ENCODE measurements at regions not wholly inside any gene's neighbourhood (a gene's known extent, or its start where the extent isn't known, plus 50 kb on each side); places are given as distances from the start of the nearest gene placed in this dataset.

DNA sequence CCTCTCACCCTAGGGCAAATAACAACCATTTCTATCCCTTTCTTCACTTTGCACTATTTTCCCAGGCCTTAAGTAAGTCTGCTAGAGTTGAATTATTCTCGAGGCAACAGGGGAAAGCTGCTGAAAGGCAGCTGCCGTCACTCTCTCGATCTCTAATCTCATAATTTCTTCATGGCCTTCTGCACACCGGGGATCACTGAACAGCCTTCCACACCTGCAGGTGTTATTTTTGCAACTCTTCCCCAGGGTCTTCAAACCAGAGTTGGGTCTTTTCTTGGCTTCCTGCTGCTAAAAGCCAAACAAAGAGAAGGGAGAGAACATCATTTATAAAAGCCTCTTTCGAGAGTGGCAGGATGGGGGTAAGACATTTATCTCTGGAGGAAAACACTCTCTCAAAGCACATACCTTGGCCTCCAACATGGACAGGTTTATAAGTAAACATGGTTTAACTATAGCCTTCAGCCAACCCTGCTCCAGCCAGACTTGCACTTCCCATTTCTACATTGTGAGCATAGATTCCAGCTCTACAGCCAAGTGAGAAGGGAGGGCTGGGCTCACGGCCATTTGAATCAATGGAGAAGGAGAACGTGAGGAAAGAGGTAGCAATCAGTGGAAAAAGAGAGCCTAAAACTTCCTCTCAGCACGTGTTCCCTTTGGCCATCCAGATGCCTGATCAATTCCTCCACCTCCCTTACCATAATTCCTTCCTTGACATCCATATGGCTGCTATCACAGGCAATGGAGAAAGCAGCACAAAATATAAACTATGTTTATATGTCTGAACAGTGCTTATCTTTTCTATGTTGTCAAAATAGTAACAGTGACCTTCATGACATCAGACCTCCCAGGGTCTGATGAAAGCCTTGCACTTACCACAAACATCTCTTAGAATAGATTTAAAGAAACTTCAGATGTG, 464.9 kb downstream of the TLE1 start:
- TF ChIP-seq, protein P1, sequence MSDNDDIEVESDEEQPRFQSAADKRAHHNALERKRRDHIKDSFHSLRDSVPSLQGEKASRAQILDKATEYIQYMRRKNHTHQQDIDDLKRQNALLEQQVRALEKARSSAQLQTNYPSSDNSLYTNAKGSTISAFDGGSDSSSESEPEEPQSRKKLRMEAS (IDR thresholded peaks at IDR 0.05; ENCODE audit: low read depth, low read length): no peak
- TF ChIP-seq, protein P2, sequence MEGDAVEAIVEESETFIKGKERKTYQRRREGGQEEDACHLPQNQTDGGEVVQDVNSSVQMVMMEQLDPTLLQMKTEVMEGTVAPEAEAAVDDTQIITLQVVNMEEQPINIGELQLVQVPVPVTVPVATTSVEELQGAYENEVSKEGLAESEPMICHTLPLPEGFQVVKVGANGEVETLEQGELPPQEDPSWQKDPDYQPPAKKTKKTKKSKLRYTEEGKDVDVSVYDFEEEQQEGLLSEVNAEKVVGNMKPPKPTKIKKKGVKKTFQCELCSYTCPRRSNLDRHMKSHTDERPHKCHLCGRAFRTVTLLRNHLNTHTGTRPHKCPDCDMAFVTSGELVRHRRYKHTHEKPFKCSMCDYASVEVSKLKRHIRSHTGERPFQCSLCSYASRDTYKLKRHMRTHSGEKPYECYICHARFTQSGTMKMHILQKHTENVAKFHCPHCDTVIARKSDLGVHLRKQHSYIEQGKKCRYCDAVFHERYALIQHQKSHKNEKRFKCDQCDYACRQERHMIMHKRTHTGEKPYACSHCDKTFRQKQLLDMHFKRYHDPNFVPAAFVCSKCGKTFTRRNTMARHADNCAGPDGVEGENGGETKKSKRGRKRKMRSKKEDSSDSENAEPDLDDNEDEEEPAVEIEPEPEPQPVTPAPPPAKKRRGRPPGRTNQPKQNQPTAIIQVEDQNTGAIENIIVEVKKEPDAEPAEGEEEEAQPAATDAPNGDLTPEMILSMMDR (IDR thresholded peaks at IDR 0.05; ENCODE audit: low read depth, low read length): no peak
- TF ChIP-seq MYC (IDR thresholded peaks at IDR 0.05; ENCODE audit: low read depth, low read length) (no peak), POLR2A (IDR thresholded peaks at IDR 0.05; ENCODE audit: extremely low read depth, insufficient read length) (no peak)
- no peak overlapping the region for H3K4me3 ChIP-seq (ENCODE audit: low read depth, low read length)
- no peak for DNase-seq (ENCODE audit: low read depth)

DNA sequence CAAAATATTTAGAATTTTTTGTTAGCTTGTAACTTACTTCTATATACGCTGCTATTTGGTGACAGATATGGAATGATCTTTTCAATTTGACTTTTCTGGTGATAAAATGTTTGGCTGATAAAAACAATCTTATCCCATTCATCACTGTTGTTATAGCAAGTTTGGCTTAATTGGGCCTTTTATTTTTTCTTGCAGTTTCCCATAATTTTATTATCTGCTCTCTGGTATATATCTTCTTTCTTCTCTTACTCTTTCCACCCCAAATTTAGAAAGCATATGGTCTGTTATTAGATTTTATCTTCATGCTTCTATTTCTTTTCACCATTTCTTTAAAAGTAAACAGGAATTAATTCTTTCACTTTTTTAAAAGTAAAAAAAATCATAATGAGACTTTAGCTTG, 474.4 kb downstream of the TLE1 start:
- no peak overlapping the region for H3K4me3 ChIP-seq (ENCODE audit: low read depth, low read length)
- DNase-seq (ENCODE audit: low read depth): no peak
- TF ChIP-seq, protein P2 (IDR thresholded peaks at IDR 0.05; ENCODE audit: low read depth, low read length): no peak
- TF ChIP-seq MYC (IDR thresholded peaks at IDR 0.05; ENCODE audit: low read depth, low read length) (no peak), POLR2A (IDR thresholded peaks at IDR 0.05; ENCODE audit: extremely low read depth, insufficient read length) (no peak)
- TF ChIP-seq, protein P1 (IDR thresholded peaks at IDR 0.05; ENCODE audit: low read depth, low read length): no peak

DNA sequence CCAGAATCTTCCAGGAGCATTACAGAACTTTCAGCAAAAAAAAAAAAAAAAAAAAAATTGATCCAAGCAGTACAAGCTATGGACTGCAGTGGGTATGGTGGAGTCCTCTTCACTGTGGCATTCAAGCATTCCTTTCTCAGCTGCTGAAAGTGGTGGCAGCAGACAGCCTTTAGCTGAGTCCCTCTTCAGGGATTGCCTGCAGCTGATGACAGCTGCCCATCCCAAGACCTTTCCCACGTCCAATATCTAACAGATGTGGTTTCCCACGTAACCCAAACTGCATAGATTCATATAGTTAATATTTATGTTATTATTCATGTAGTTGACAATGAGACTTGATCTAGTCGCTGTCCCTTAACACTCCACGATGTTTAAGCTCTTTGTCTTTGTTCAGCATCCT, 475.9 kb downstream of the TLE1 start:
- H3K4me3 ChIP-seq (ENCODE audit: low read depth, low read length): no peak overlapping the region
- TF ChIP-seq, protein P1 (IDR thresholded peaks at IDR 0.05; ENCODE audit: low read depth, low read length): no peak
- no peak for TF ChIP-seq MYC (IDR thresholded peaks at IDR 0.05; ENCODE audit: low read depth, low read length)
- TF ChIP-seq, protein P2 (IDR thresholded peaks at IDR 0.05; ENCODE audit: low read depth, low read length): no peak
- DNase-seq (ENCODE audit: low read depth): no peak

DNA sequence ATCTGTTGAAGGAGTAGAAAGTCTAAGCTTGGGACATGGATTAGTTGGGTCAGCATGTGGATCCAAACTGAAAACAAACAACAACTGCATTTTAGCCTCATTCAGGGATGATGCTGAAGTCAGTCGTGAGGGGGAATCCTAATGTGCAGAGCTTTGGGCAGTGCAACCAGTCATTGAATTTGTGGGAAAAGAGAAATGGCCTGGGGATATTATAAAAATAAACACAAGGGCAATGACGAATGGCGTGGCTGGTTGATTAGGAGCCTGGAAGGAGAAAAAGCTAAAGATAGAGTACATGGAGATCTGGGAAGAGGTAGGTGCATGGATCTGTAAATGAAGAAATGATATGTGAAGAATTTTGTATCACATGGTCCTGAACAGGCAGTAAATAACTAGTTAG, 477.6 kb downstream of the TLE1 start:
- no peak for DNase-seq (ENCODE audit: low read depth)
- H3K4me3 ChIP-seq (ENCODE audit: low read depth, low read length): no peak overlapping the region
- TF ChIP-seq, protein P2 (IDR thresholded peaks at IDR 0.05; ENCODE audit: low read depth, low read length): no peak
- no peak for TF ChIP-seq POLR2A (IDR thresholded peaks at IDR 0.05; ENCODE audit: extremely low read depth, insufficient read length)
- TF ChIP-seq MYC (IDR thresholded peaks at IDR 0.05; ENCODE audit: low read depth, low read length): no peak
- TF ChIP-seq, protein P1 (IDR thresholded peaks at IDR 0.05; ENCODE audit: low read depth, low read length): no peak

DNA sequence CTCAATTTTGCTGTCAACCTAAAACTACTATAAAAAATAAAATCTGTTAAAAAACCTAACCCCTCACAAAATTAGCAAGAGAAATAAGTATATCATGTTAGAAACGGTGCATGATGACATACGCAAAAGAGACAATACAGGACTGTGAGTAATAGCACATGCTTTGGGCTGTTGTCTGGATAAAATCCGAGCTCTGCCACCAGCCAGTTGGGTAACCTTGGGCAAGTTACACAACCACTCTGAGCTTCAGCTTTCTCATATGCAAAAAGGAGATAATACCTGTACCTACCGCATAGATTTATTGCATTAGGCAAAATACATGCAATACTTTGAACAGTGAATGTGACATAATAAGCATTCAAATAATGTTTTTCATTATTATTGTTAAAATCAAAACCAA, 481.7 kb downstream of the TLE1 start:
- no peak for DNase-seq (ENCODE audit: low read depth)
- H3K4me3 ChIP-seq (ENCODE audit: low read depth, low read length): no peak overlapping the region
- TF ChIP-seq, protein P2 (IDR thresholded peaks at IDR 0.05; ENCODE audit: low read depth, low read length): no peak
- TF ChIP-seq MYC (IDR thresholded peaks at IDR 0.05; ENCODE audit: low read depth, low read length) (no peak), POLR2A (IDR thresholded peaks at IDR 0.05; ENCODE audit: extremely low read depth, insufficient read length) (no peak)
- TF ChIP-seq, protein P1 (IDR thresholded peaks at IDR 0.05; ENCODE audit: low read depth, low read length): no peak
